Thymus (tissue), 11 donors: ENCODE measurements at regions not wholly inside any gene's neighbourhood (a gene's known extent, or its start where the extent isn't known, plus 50 kb on each side); places are given as distances from the start of the nearest gene placed in this dataset.

Source experiments
- DNase-seq, 9 donors: peaks; one replicate each; pipeline ENCODE4 v3.0.0-alpha.2; 2013; ENCODE audit warnings: low spot score in 9 of 9, low read depth in 6 of 9, missing footprints in 1 of 9
- H3K27ac ChIP-seq, 2 donors: one replicate each; pipeline ENCODE4 v1.5.1; 2013; ENCODE audit warnings: control low read depth in 1 of 2, low read depth in 1 of 2, low read length in 1 of 2, mild to moderate bottlenecking in 1 of 2, moderate library complexity in 1 of 2
- H3K27me3 ChIP-seq, 2 donors: one replicate each; pipeline ENCODE4 v1.5.1; 2013; ENCODE audit warnings: low read length in 1 of 2; ENCODE audit not compliant: control insufficient read depth in 2 of 2, insufficient read depth in 1 of 2
- H3K36me3 ChIP-seq, 2 donors: one replicate each; pipeline ENCODE4 v1.5.1; 2013; ENCODE audit warnings: low read length in 1 of 2, mild to moderate bottlenecking in 1 of 2, moderate library complexity in 1 of 2; ENCODE audit not compliant: control insufficient read depth in 2 of 2, insufficient read depth in 2 of 2
- H3K4me1 ChIP-seq, 2 donors: one replicate each; pipeline ENCODE4 v1.5.1; 2013; ENCODE audit warnings: low read length in 2 of 2; ENCODE audit not compliant: control insufficient read depth in 2 of 2, insufficient read depth in 2 of 2
- H3K4me3 ChIP-seq, 2 donors: one replicate each; pipeline ENCODE4 v1.5.1; 2013; ENCODE audit warnings: low read length in 2 of 2, control low read depth in 1 of 2, mild to moderate bottlenecking in 1 of 2
- H3K9me3 ChIP-seq, 2 donors: one replicate each; pipeline ENCODE4 v1.5.1; 2013; ENCODE audit warnings: low read length in 1 of 2, mild to moderate bottlenecking in 1 of 2; ENCODE audit not compliant: control insufficient read depth in 2 of 2, insufficient read depth in 1 of 2
- WGBS: extraction: QIAGEN DNeasy Blood & Tissue Kit; methylation state at CpG from one replicate; pipeline ENCODE4 v1.1.7; 2013; 5-methylcytosine and 5-hydroxymethylcytosine counted together
- donor health status: healthy.

DNA sequence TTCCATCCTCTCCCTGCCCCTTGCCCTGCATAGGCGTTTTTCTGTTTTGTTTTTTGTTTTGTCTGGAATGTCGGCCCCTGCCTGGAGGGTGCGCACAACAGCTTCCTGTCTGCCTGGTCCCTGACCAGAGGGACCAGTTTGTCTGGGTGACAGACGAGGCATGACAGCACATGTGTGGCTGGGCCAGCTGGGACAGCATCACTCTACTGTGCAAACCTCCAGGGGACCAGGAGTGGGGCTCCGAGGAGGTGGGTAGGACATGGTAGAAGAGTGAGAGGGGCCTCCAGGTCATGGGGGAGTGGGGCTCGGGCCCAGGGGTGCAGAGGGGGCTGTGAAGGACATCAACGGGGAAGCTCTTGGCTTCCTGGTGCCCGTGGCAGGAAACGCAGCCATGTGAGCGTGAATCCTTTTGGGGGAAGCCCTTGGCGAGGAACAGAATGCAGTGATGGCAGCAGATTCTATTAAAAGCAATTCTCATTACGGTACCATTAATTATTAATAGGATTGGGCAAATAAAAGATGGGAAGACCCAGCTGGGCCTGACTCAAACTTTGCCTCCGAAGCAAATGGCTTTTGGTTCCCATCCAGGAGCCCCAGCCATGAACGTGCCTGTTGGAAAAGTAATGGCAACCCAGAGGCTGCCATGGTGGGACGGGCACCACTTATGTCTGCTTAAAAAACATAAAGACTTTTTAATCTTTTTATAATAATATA, 184.4 kb upstream of the IER5L start:
- no peak overlapping the region for H3K27ac ChIP-seq

DNA sequence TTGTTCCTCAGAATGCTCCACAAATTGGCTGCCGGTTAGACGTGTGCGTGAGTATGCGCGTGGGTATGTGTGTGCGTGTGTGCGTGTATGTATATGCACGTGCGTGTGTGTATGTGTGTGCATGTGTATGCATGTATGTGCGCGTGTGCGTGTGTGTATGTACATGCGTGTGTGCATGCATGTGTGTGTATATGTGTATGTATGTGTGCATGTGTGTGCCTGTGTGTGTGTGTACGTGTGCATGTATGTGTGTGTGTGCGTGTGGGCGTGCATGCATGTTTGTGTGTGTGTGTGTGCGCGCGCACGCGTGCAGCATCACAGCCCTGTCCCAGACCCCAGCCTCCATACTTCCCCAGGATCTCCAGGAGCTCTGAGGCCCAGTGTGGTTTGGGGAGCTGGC, 183.1 kb upstream of the IER5L start:
- H3K4me3 ChIP-seq: no peak overlapping the region
- WGBS: 93% methylated on average over 21 of the region's 21 CpGs
- DNase-seq: no peak

More for the DNA sequence above, 184.4 kb upstream of the IER5L start:
- H3K9me3 ChIP-seq: no peaks in the 10 kb centered on the region
- H3K36me3 ChIP-seq: no peaks in the 10 kb centered on the region
- 85% methylated on average over 15 of the region's 15 CpGs for whole genome bisulfite sequencing
- no peak overlapping the region for H3K4me3 ChIP-seq
- DNase-seq: no peak
- no peaks in the 10 kb centered on the region for H3K27me3 ChIP-seq
- H3K4me1 ChIP-seq: no peaks in the 10 kb centered on the region

DNA sequence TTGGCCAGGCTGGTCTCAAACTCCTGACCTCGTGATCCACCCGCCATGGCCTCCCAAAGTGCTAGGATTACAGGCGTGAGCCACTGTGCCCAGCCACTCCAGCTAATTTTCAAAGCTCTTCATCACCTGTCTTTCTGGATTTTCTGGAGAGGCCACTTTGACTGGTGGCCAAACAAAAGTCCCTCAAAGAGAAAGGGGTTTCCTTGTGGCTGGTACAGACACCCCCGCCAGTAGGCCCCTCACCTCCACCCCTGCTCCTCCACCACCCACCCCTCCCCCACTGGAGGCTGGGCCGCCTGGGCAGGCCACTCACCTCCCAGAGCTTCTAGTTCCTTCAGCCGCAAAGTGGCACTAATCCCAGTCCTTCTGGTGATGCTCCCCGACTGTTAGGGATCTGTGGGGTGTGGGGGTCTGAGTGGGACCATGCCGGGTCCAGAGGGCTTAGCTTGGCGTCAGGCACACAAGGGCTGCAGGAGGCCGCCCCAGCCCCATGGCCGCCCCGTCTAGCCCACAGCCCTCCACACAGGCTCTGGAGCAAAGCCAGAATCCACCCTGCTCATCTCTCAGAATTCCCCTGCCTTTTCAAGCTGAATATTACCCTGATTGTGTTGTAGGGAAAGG, 182.0 kb upstream of the IER5L start:
- DNase-seq: no peak
- Histone ChIP-seq H3K4me1 (no peaks in the 10 kb centered on the region), H3K4me3 (no peak overlapping the region), H3K36me3 (no peaks in the 10 kb centered on the region), H3K9me3 (peaks cover 0 to 14% of the 10 kb centered on the region in 2 donors), H3K27ac (no peak overlapping the region), H3K27me3 (no peaks in the 10 kb centered on the region)
- 92% methylated on average over 12 of the region's 12 CpGs for WGBS

More for the DNA sequence above, 183.1 kb upstream of the IER5L start:
- H3K9me3 ChIP-seq: peaks cover 0 to 2% of the 10 kb centered on the region in 2 donors
- no peak overlapping the region for H3K27ac ChIP-seq
- H3K36me3 ChIP-seq: no peaks in the 10 kb centered on the region
- H3K4me1 ChIP-seq: no peaks in the 10 kb centered on the region
- no peaks in the 10 kb centered on the region for H3K27me3 ChIP-seq

GRCh38 chr9:129359162-129359811, 181.2 kb upstream of the IER5L start:
- H3K27me3 ChIP-seq: no peaks in the 10 kb centered on the region
- 93% methylated on average over 15 of the region's 15 CpGs for WGBS
- peaks cover 0 to 16% of the 10 kb centered on the region in 2 donors for H3K9me3 ChIP-seq
- no peaks in the 10 kb centered on the region for H3K36me3 ChIP-seq
- DNase-seq: no peak
- no peaks in the 10 kb centered on the region for H3K4me1 ChIP-seq
- H3K4me3 ChIP-seq: no peak overlapping the region
- no peak overlapping the region for H3K27ac ChIP-seq

DNA sequence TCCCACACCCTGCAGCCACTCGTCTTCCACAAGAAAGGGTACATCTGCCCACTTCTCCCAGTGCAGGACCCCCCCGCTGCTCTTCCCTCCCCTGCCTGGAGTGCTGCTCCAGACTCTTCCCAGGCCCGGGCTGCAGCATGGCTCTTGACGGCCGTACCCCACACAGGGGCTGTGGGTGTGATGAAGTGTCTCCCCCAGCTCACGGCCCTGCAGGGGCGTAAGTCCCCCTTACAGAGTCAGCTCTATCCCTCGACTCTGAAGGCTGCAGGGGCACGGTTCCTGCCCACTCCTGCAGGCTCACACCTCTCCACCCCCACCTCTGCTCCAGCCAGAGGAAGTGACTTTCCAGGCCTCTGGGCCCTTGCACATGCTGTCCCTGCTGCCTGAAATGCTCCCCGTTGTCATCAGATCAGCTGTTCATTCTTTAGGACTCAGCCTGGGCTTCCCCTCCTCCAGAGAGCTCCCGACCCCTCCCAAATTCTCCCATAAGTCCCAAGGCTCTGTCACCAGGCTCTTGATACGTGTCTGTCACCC, 180.6 kb upstream of the IER5L start:
- Histone ChIP-seq H3K4me1 (no peaks in the 10 kb centered on the region), H3K9me3 (peaks cover 0 to 16% of the 10 kb centered on the region in 2 donors), H3K27ac (no peak overlapping the region), H3K4me3 (no peak overlapping the region), H3K36me3 (no peaks in the 10 kb centered on the region), H3K27me3 (no peaks in the 10 kb centered on the region)
- WGBS: 91% methylated on average over 12 of the region's 12 CpGs
- DNase-seq: no peak

GRCh38 chr9:129357773-129358245, 179.7 kb upstream of the IER5L start:
- no peak for DNase-seq
- H3K27ac ChIP-seq: no peak overlapping the region
- no peaks in the 10 kb centered on the region for H3K36me3 ChIP-seq
- H3K27me3 ChIP-seq: peaks cover 0 to 5% of the 10 kb centered on the region in 2 donors
- no peak overlapping the region for H3K4me3 ChIP-seq
- H3K4me1 ChIP-seq: peaks cover 0 to 2% of the 10 kb centered on the region in 2 donors
- 96% methylated on average over 6 of the region's 6 CpGs for WGBS
- H3K9me3 ChIP-seq: peaks cover 0 to 16% of the 10 kb centered on the region in 2 donors

- H3K4me3 ChIP-seq: no peak overlapping the region
- peaks cover 4 to 9% of the 10 kb centered on the region in 2 donors for H3K4me1 ChIP-seq
- no peaks in the 10 kb centered on the region for H3K36me3 ChIP-seq
- H3K27ac ChIP-seq: peak overlapping the region in 1 of 2 donors; percentile 11
- H3K9me3 ChIP-seq: peaks cover 0 to 16% of the 10 kb centered on the region in 2 donors
- 97% methylated on average over 18 of the region's 18 CpGs for WGBS
- H3K27me3 ChIP-seq: peaks cover 5 to 12% of the 10 kb centered on the region in 2 donors
- DNase-seq: no peak
Observed at GRCh38 chr9:129356871-129357772, 179.1 kb upstream of the IER5L start.

DNA sequence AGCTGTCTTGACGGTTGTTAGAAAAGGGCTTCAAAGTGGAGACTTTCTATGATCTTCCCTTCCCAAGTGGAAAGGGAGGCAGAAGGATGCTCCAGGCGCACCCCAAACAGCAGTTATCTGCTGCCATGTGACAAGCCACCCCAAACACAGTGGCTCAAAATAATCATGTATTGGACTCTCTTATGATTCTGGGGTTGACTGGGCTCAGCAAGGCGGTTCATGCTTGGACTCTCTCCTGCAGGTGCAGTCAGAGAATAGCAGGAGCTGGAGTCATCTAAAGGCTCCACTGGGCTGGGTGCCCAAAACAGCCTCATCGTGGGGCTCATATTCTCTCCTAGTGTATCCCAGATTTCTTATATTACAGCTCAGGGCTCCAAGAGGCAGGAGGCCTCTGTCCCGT, 177.6 kb upstream of the IER5L start:
- Histone ChIP-seq H3K4me3 (no peak overlapping the region), H3K36me3 (no peaks in the 10 kb centered on the region), H3K27me3 (peaks cover 9 to 26% of the 10 kb centered on the region in 2 donors), H3K9me3 (peaks cover 0 to 16% of the 10 kb centered on the region in 2 donors), H3K4me1 (peaks cover 11 to 21% of the 10 kb centered on the region in 2 donors), H3K27ac (no peak overlapping the region)
- WGBS: 97% methylated on average over 5 of the region's 5 CpGs
- no peak for DNase-seq
